SK-N-SH treated with all-trans-retinoic acid at 6 μM for 48 hours (cell line): ENCODE measurements at regions not wholly inside any gene's neighbourhood (a gene's known extent, or its start where the extent isn't known, plus 50 kb on each side); places are given as distances from the start of the nearest gene placed in this dataset.

Source experiments
- ATAC-seq: fragments of 200-7000 bp; cut with Tn5 transposase; 3 replicates; pipeline ENCODE4 v1.9.1; 2020; ENCODE audit warnings: mild to moderate bottlenecking, moderate library complexity
- ARNTL ChIP-seq: fragments of 450-650 bp; formaldehyde crosslinking; IDR thresholded peaks from 2 replicates; pipeline ENCODE4 v1.5.0; 2020; ENCODE audit warnings: low read depth, mild to moderate bottlenecking, moderate library complexity, borderline replicate concordance
- BACH2 ChIP-seq: fragments of 250-450 bp; sonication (Bioruptor Pico); IDR thresholded peaks from 2 replicates; pipeline ENCODE4 v1.9.0; 2021; ENCODE audit warnings: mild to moderate bottlenecking, borderline replicate concordance
- CREB5 ChIP-seq: fragments of 250-450 bp; sonication (Bioruptor Pico); IDR thresholded peaks from 2 replicates; pipeline ENCODE4 v1.5.1; 2020; ENCODE audit warnings: low read depth, mild to moderate bottlenecking, moderate library complexity
- CSDC2 ChIP-seq: fragments of 250-450 bp; sonication (Bioruptor Pico); IDR thresholded peaks from 2 replicates; pipeline ENCODE4 v1.5.0; 2020; ENCODE audit warnings: mild to moderate bottlenecking, moderate library complexity
- ESRRG ChIP-seq: fragments of 250-450 bp; sonication (Bioruptor Pico); IDR thresholded peaks from 2 replicates; pipeline ENCODE4 v1.6.1; 2021; ENCODE audit warnings: mild to moderate bottlenecking
- GLIS3 ChIP-seq: fragments of 250-450 bp; sonication (Bioruptor Pico); IDR thresholded peaks from 2 replicates; pipeline ENCODE4 v1.5.0; 2020; ENCODE audit warnings: mild to moderate bottlenecking, moderate library complexity
- ISL1 ChIP-seq: fragments of 250-450 bp; sonication (Bioruptor Pico); IDR thresholded peaks from 2 replicates; pipeline ENCODE4 v2.1.2; 2022; ENCODE audit warnings: mild to moderate bottlenecking, moderate library complexity
- OSR1 ChIP-seq: fragments of 250-450 bp; sonication (Bioruptor Pico); IDR thresholded peaks from 2 replicates; pipeline ENCODE4 v1.8.0; 2022; ENCODE audit warnings: moderate library complexity, mild to moderate bottlenecking, inconsistent platforms
- PATZ1 ChIP-seq: fragments of 250-450 bp; sonication (Bioruptor Pico); IDR thresholded peaks from 2 replicates; pipeline ENCODE4 v1.8.0; 2020; ENCODE audit warnings: mild to moderate bottlenecking, moderate library complexity, borderline replicate concordance
- PPARA ChIP-seq: fragments of 250-450 bp; sonication (Bioruptor Pico); IDR thresholded peaks from 2 replicates; pipeline ENCODE4 v1.5.0; 2020; ENCODE audit warnings: mild to moderate bottlenecking, borderline replicate concordance
- RARB ChIP-seq: fragments of 250-450 bp; sonication (Bioruptor Pico); IDR thresholded peaks from 2 replicates; pipeline ENCODE4 v1.8.0; 2021; ENCODE audit warnings: mild to moderate bottlenecking, moderate library complexity
- SNAI2 ChIP-seq: fragments of 250-450 bp; sonication (Bioruptor Pico); IDR thresholded peaks from 2 replicates; pipeline ENCODE4 v1.5.0; 2020; ENCODE audit warnings: mild to moderate bottlenecking, moderate library complexity
- TOX ChIP-seq: fragments of 250-450 bp; sonication (Bioruptor Pico); IDR thresholded peaks from 2 replicates; pipeline ENCODE4 v1.8.0; 2021; ENCODE audit warnings: mild to moderate bottlenecking, moderate library complexity, borderline replicate concordance
- ZC3H10 ChIP-seq: fragments of 250-450 bp; sonication (Bioruptor Pico); IDR thresholded peaks from 2 replicates; pipeline ENCODE4 v1.5.1; 2021; ENCODE audit warnings: mild to moderate bottlenecking, moderate library complexity
- ZFP3 ChIP-seq: fragments of 250-450 bp; sonication (Bioruptor Pico); IDR thresholded peaks from 2 replicates; pipeline ENCODE4 v1.5.0; 2020; ENCODE audit warnings: mild to moderate bottlenecking, moderate library complexity
- ZFP30 ChIP-seq: fragments of 450-650 bp; formaldehyde crosslinking; IDR thresholded peaks from 2 replicates; pipeline ENCODE4 v1.5.0; 2022; ENCODE audit warnings: mild to moderate bottlenecking, moderate library complexity
- ZNF565 ChIP-seq: fragments of 450-650 bp; formaldehyde crosslinking; conservative IDR thresholded peaks from 2 replicates; pipeline ENCODE4 v1.5.0; 2020; ENCODE audit warnings: low read depth, mild to moderate bottlenecking, moderate library complexity
- ZNF70 ChIP-seq: fragments of 450-650 bp; formaldehyde crosslinking; IDR thresholded peaks from 2 replicates; pipeline ENCODE4 v1.5.0; 2020; ENCODE audit warnings: mild to moderate bottlenecking, moderate library complexity
- ZNF8 ChIP-seq: fragments of 450-650 bp; formaldehyde crosslinking; IDR thresholded peaks from 2 replicates; pipeline ENCODE4 v1.5.0; 2020; ENCODE audit warnings: mild to moderate bottlenecking, moderate library complexity
- TF ChIP-seq, protein P1 (sequence below): fragments of 250-450 bp; sonication (Bioruptor Pico); IDR thresholded peaks from 2 replicates; pipeline ENCODE4 v1.5.0; 2020; ENCODE audit warnings: mild to moderate bottlenecking, moderate library complexity
- TF ChIP-seq, protein P2 (sequence below): fragments of 250-450 bp; sonication (Bioruptor Pico); IDR thresholded peaks from 2 replicates; pipeline ENCODE4 v1.5.1; 2021; ENCODE audit warnings: mild to moderate bottlenecking, moderate library complexity
- TF ChIP-seq, protein P3 (sequence below): fragments of 250-450 bp; sonication (Bioruptor Pico); IDR thresholded peaks from 2 replicates; pipeline ENCODE4 v1.8.0; 2021; ENCODE audit warnings: low read depth, mild to moderate bottlenecking, moderate library complexity, borderline replicate concordance

- ATAC-seq = no peak
- TF ChIP-seq ZC3H10 (CRISPR knock-in tag) (no peak), SNAI2 (CRISPR knock-in tag) (no peak), ZFP3 (CRISPR knock-in tag) (no peak), PATZ1 (CRISPR knock-in tag) (no peak), BACH2 (no peak), CREB5 (no peak), ESRRG (CRISPR knock-in tag) (no peak), GLIS3 (CRISPR knock-in tag) (no peak), ZFP30 (CRISPR knock-in tag) (no peak), CSDC2 (CRISPR knock-in tag) (no peak), ZNF565 (no peak), ARNTL (CRISPR knock-in tag) (no peak), ZNF70 (CRISPR knock-in tag) (no peak), PPARA (CRISPR knock-in tag) (no peak), ZNF8 (CRISPR knock-in tag) (no peak)
Measured at GRCh38 chr13:81639984-81640582, 1299.2 kb upstream of the SPRY2 start.

- no peak for TF ChIP-seq RARB
- no peak for TF ChIP-seq ZNF8 (CRISPR knock-in tag)
- TF ChIP-seq ARNTL (CRISPR knock-in tag) = no peak
- TF ChIP-seq ZNF565 = no peak
- TF ChIP-seq OSR1 = no peak
- no peak for TF ChIP-seq ISL1 (CRISPR knock-in tag)
- TF ChIP-seq, protein P1, sequence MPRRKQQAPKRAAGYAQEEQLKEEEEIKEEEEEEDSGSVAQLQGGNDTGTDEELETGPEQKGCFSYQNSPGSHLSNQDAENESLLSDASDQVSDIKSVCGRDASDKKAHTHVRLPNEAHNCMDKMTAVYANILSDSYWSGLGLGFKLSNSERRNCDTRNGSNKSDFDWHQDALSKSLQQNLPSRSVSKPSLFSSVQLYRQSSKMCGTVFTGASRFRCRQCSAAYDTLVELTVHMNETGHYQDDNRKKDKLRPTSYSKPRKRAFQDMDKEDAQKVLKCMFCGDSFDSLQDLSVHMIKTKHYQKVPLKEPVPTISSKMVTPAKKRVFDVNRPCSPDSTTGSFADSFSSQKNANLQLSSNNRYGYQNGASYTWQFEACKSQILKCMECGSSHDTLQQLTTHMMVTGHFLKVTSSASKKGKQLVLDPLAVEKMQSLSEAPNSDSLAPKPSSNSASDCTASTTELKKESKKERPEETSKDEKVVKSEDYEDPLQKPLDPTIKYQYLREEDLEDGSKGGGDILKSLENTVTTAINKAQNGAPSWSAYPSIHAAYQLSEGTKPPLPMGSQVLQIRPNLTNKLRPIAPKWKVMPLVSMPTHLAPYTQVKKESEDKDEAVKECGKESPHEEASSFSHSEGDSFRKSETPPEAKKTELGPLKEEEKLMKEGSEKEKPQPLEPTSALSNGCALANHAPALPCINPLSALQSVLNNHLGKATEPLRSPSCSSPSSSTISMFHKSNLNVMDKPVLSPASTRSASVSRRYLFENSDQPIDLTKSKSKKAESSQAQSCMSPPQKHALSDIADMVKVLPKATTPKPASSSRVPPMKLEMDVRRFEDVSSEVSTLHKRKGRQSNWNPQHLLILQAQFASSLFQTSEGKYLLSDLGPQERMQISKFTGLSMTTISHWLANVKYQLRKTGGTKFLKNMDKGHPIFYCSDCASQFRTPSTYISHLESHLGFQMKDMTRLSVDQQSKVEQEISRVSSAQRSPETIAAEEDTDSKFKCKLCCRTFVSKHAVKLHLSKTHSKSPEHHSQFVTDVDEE = no peak
- no peak for TF ChIP-seq GLIS3 (CRISPR knock-in tag)
- no peak for TF ChIP-seq CSDC2 (CRISPR knock-in tag)
- no peak for TF ChIP-seq SNAI2 (CRISPR knock-in tag)
- TF ChIP-seq, protein P2, sequence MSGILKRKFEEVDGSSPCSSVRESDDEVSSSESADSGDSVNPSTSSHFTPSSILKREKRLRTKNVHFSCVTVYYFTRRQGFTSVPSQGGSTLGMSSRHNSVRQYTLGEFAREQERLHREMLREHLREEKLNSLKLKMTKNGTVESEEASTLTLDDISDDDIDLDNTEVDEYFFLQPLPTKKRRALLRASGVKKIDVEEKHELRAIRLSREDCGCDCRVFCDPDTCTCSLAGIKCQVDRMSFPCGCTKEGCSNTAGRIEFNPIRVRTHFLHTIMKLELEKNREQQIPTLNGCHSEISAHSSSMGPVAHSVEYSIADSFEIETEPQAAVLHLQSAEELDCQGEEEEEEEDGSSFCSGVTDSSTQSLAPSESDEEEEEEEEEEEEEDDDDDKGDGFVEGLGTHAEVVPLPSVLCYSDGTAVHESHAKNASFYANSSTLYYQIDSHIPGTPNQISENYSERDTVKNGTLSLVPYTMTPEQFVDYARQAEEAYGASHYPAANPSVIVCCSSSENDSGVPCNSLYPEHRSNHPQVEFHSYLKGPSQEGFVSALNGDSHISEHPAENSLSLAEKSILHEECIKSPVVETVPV (CRISPR knock-in tag) = no peak
- TF ChIP-seq BACH2 = no peak
- TF ChIP-seq ZNF70 (CRISPR knock-in tag) = no peak
- TF ChIP-seq, protein P3, sequence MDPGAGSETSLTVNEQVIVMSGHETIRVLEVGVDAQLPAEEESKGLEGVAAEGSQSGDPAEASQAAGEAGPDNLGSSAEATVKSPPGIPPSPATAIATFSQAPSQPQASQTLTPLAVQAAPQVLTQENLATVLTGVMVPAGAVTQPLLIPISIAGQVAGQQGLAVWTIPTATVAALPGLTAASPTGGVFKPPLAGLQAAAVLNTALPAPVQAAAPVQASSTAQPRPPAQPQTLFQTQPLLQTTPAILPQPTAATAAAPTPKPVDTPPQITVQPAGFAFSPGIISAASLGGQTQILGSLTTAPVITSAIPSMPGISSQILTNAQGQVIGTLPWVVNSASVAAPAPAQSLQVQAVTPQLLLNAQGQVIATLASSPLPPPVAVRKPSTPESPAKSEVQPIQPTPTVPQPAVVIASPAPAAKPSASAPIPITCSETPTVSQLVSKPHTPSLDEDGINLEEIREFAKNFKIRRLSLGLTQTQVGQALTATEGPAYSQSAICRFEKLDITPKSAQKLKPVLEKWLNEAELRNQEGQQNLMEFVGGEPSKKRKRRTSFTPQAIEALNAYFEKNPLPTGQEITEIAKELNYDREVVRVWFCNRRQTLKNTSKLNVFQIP (CRISPR knock-in tag) = no peak
- TF ChIP-seq ZFP30 (CRISPR knock-in tag) = no peak
- TF ChIP-seq PPARA (CRISPR knock-in tag) = no peak
- TF ChIP-seq CREB5 = no peak
- TF ChIP-seq TOX (CRISPR knock-in tag) = no peak
- no peak for TF ChIP-seq ESRRG (CRISPR knock-in tag)
- no peak for ATAC-seq
Measured at GRCh38 chr13:81637457-81637856, 1296.5 kb upstream of the SPRY2 start.
